ENCODE measurements at regions not wholly inside any gene's neighbourhood (a gene's known extent, or its start where the extent isn't known, plus 50 kb on each side); places are given as distances from the start of the nearest gene placed in this dataset.

- TF ChIP-seq CTCF (IDR thresholded peaks at IDR 0.05; ENCODE audit: poor library complexity) (no peak), EZH2phosphoT487 (IDR thresholded peaks at IDR 0.05; ENCODE audit: low read depth, severe bottlenecking, unreplicated experiment) (no peak)
Observed at GRCh38 chr13:20294497-20294896, 62.4 kb upstream of the GJB6 start.

All from hepatocyte (in vitro differentiated cells).